NCI-H1092 (cell line): ENCODE measurements at regions not wholly inside any gene's neighbourhood (a gene's known extent, or its start where the extent isn't known, plus 50 kb on each side); places are given as distances from the start of the nearest gene placed in this dataset.

Source experiments
- DNase-seq: peaks from one replicate; lab custom pipeline; 2025; lab: John Stamatoyannopoulos, UW

DNA sequence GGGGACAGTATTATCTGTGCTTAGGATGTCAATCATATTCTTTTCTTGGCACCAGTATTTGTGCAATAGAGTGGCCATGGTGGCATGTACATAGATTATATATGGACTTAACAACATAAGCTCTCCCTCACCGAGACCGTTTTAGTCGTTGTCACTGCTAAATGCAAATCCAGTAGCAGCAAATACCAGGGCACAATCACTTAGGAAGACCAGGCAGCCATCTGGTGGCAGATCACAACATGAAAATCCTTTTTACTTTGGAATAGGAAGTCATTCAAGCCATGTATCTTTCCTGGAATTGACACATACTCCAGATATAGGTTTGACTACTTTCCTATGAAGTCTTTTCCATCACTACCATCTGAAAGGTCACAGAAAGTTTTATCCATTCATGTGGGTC lies 53.2 kb upstream of the C1orf87 start:
- DNase-seq = no peak
